Retinal pigment epithelial cell (primary cell): ENCODE measurements at regions not wholly inside any gene's neighbourhood (a gene's known extent, or its start where the extent isn't known, plus 50 kb on each side); places are given as distances from the start of the nearest gene placed in this dataset.

Experiments
- DNase-seq: peaks from one replicate; pipeline ENCODE4 v3.0.0-alpha.2; 2010; ENCODE audit warnings: low read depth
- H3K4me3 ChIP-seq: 2 replicates; pipeline ENCODE4 v1.5.1; 2011; ENCODE audit warnings: mild to moderate bottlenecking, low read length, control low read depth, moderate library complexity
- TF ChIP-seq, protein P1 (sequence below): conservative IDR thresholded peaks from 2 replicates; pipeline ENCODE4 v1.5.1; 2011; ENCODE audit warnings: low read depth, low read length, control low read depth, inconsistent platforms

DNA sequence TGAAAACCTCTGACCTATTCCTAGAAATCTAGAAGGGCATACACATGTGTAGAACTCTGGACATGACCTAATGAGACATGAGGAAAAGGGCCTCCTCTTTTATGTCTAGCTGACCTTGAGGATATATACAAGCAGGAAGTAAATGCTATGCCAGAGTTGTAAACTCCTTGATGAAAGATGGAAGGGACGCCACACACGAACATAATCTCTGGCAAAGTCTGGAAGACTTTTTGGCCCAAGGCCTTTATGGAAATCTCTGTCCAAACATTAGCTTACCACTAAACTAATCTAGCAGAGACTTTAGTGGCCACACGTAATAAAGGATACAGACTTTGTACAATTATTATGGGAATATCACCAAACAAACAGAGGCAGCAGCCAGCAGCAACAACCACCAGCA is 138.1 kb upstream of the THSD7A start:
- DNase-seq = no peak
- no peak overlapping the region for H3K4me3 ChIP-seq
- TF ChIP-seq, protein P1, sequence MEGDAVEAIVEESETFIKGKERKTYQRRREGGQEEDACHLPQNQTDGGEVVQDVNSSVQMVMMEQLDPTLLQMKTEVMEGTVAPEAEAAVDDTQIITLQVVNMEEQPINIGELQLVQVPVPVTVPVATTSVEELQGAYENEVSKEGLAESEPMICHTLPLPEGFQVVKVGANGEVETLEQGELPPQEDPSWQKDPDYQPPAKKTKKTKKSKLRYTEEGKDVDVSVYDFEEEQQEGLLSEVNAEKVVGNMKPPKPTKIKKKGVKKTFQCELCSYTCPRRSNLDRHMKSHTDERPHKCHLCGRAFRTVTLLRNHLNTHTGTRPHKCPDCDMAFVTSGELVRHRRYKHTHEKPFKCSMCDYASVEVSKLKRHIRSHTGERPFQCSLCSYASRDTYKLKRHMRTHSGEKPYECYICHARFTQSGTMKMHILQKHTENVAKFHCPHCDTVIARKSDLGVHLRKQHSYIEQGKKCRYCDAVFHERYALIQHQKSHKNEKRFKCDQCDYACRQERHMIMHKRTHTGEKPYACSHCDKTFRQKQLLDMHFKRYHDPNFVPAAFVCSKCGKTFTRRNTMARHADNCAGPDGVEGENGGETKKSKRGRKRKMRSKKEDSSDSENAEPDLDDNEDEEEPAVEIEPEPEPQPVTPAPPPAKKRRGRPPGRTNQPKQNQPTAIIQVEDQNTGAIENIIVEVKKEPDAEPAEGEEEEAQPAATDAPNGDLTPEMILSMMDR = no peak

DNA sequence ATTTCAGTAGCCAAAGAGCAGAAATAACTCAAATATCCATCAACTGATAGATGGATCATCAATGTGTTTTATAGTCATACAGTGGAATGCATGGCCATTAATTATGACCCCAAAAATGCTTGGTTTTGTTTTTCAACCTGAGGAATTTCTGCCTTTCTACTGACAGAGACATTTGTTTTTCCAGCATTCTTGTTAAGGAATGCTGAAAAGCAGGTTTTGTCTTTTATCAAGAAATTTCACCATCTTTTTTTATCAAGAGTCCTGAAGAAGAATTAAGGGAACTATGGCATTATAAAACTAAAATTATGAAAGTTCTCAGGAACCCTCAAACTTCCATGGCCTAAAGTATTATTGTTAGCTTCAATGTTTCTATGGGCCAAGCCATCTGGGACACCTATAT is 153.4 kb upstream of the THSD7A start:
- DNase-seq = no peak
- H3K4me3 ChIP-seq = no peak overlapping the region

DNA sequence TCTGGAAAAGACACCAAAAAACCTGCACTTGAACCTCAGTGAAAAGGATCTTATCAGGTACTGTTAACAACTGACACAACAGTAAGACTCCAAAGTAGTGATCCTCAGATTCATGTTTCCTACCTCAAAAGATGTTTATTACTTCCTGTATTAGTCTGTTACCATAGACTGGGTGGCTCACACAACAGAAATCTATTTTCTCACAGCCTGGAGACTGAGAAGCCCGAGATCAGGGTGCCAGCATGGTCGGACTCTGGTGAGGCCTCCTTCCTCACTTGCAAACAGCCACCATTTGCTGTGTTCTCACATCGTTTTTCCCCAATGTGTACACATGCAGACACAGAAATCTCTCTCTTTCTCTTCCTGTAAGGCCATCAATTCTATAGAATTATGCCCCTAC is 154.0 kb upstream of the THSD7A start:
- no peak overlapping the region for H3K4me3 ChIP-seq
- no peak for DNase-seq
- TF ChIP-seq, protein P1 = no peak

More for the DNA sequence above, 153.4 kb upstream of the THSD7A start:
- TF ChIP-seq, protein P1 = no peak

DNA sequence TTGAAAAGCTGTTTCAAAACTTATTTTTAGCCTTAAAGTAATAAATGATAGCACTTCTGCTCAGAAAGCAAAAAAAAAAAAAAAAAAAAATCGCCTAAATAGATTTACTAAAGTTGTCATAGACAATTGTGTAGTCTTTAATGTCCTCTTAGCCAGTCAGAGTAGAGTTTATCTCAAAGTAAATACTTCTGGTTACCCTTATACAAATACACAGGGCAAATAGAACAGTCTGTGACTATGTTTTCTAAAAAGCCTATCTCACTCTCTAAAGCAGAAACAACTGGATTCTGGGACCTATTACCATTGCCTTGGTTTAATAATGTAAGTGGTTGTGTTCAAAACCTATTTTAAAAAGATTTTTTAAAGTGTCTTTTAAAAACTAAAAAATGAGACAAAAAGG is 156.2 kb upstream of the THSD7A start:
- no peak for DNase-seq
- no peak overlapping the region for H3K4me3 ChIP-seq
- TF ChIP-seq, protein P1 = no peak

DNA sequence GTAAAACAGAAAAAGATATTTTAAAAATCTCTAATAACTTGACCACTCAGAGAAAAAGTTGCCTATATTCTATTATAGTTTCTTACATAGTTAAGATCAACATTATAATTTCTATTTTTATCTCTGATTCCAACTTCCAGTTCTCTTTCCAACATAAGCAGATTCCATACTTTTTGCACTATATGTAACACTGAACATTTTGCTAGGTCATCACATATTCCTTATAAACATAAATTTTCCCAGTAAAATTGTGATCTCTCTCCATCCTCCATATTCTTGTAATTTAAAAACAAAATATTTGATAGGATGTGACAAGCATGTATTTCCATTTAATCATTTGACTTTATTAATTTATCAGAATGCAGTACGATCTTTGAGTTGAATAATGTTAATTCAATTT is 170.4 kb upstream of the THSD7A start:
- no peak overlapping the region for H3K4me3 ChIP-seq
- TF ChIP-seq, protein P1 = no peak
- DNase-seq = no peak

DNA sequence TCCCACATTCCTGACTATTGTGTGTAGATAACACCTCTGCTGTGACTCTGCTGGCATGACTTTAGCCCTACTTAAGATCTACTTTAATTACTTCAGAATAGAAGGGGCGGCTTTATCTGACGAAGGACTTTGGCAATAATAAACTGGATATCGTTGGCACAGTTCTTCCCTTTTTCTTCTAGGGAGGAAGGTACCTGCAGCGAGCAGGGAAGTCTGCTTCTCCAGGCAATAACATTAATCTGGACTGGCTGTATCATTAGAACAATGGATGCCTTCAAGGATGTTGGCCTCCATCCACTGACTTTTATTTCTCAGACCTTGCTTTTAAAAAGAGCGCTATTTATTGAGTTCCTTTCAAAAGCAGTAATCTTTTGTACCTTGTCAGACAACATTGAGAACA is 172.6 kb upstream of the THSD7A start:
- TF ChIP-seq, protein P1 = no peak
- no peak overlapping the region for H3K4me3 ChIP-seq
- no peak for DNase-seq

DNA sequence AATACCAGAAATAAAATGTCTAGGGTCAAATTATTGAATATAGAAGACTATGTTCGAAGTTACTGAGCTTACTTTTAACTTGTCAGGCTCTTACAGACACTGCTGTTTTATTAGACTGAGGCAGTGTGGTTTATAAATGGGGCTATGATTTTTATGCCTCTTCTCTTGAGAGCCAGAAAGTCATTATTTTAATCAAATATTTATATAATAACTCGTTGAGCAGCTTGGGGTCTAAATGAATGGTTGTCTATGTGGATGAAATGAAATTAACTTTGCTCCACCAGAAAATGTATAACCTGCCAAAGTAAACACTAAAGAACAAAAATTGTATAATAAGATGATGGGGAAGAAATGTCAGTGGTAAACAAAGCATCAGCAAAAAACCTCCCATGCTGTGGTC is 175.6 kb upstream of the THSD7A start:
- H3K4me3 ChIP-seq = no peak overlapping the region
- no peak for DNase-seq
- TF ChIP-seq, protein P1 = no peak
